Endothelial cell of umbilical vein (primary cell): ENCODE measurements at regions not wholly inside any gene's neighbourhood (a gene's known extent, or its start where the extent isn't known, plus 50 kb on each side); places are given as distances from the start of the nearest gene placed in this dataset.

Experiments
- BruUV-seq: library from RNA; stranded (reverse); fragments of 400-500 nt; replicated peaks from 2 replicates; lab custom pipeline; 2021; lab: Mats Ljungman, UMichigan
- CTCF ChIA-PET: fragments of 300-600, 350-600 bp; sonication (Branson Sonifier 250); formaldehyde crosslinking; loops from one replicate; lab custom pipeline; 2021; ENCODE audit warnings: antibody characterized with exemption, inconsistent platforms; lab: Charles Lee
- POLR2A ChIA-PET: fragments of 300-600, 350-600 bp; sonication (Branson Sonifier 250); formaldehyde crosslinking; loops from one replicate; lab custom pipeline; 2021; ENCODE audit warnings: antibody characterized with exemption, inconsistent platforms; lab: Charles Lee
- DNase-seq: peaks from one replicate; pipeline ENCODE4 v3.0.0-alpha.2; 2011; ENCODE audit warnings: low read depth, low spot score
- FAIRE-seq: peaks from 2 replicates; lab custom pipeline; 2011; peaks lifted over from hg19 to GRCh38; lab: Jason Lieb, UNC
- H2AFZ ChIP-seq: 2 replicates; pipeline ENCODE4 v1.6.0; 2012; ENCODE audit warnings: low read depth, low read length, control low read depth, inconsistent platforms
- H3K27ac ChIP-seq: 2 replicates; pipeline ENCODE4 v1.5.1; 2011; ENCODE audit warnings: low read depth, mild to moderate bottlenecking, control low read depth, low read length, moderate library complexity; ENCODE audit not compliant: insufficient read depth
- H3K27me3 ChIP-seq, 2 experiments: 2 replicates each; pipeline versions ENCODE4 v1.6.0 to v1.6.1; 2011; ENCODE audit warnings: low read length in 2 of 2, mixed read lengths in 1 of 2; ENCODE audit not compliant: control insufficient read depth in 2 of 2, insufficient read depth in 2 of 2
- H3K36me3 ChIP-seq, 2 experiments: 2 replicates in 1 of 2; 3 replicates in 1 of 2; pipeline ENCODE4 v1.5.1; 2011; ENCODE audit warnings: low read length in 2 of 2, mild to moderate bottlenecking in 1 of 2, moderate library complexity in 1 of 2; ENCODE audit not compliant: control insufficient read depth in 2 of 2, insufficient read depth in 2 of 2; ENCODE audit errors: extremely low read depth in 1 of 2
- H3K4me1 ChIP-seq: 3 replicates; pipeline ENCODE4 v1.5.1; 2011; ENCODE audit warnings: mild to moderate bottlenecking, low read length; ENCODE audit not compliant: control insufficient read depth, insufficient read depth; ENCODE audit errors: extremely low read depth
- H3K4me2 ChIP-seq: 2 replicates; pipeline ENCODE4 v1.6.1; 2011; ENCODE audit warnings: low read length, control low read depth, mixed read lengths; ENCODE audit not compliant: insufficient read depth
- H3K4me3 ChIP-seq, 3 experiments: fragments of 200-600 bp in 1 of 3; sonication (generic), shearing (Covaris generic) in 1 of 3; replicated peaks in 1 of 3; 2 replicates each; pipeline ENCODE4 v1.5.1; 2011 to 2016; ENCODE audit warnings: control low read depth in 3 of 3, low read length in 3 of 3, mild to moderate bottlenecking in 2 of 3, inconsistent platforms in 1 of 3, low read depth in 1 of 3, moderate library complexity in 1 of 3; ENCODE audit not compliant: insufficient read depth in 1 of 3
- H3K79me2 ChIP-seq: 2 replicates; pipeline ENCODE4 v1.6.0; 2012; ENCODE audit warnings: low read length, inconsistent platforms; ENCODE audit not compliant: control insufficient read depth, insufficient read depth
- H3K9ac ChIP-seq: replicated peaks from 2 replicates; pipeline ENCODE3; 2011; ENCODE audit warnings: low read length, control low read depth; ENCODE audit not compliant: insufficient read depth; ENCODE audit errors: extremely low read depth
- H3K9me1 ChIP-seq: replicated peaks from 3 replicates; pipeline ENCODE4 v1.6.0; 2011; ENCODE audit warnings: mild to moderate bottlenecking, low read length; ENCODE audit not compliant: control insufficient read depth, insufficient read depth; ENCODE audit errors: extremely low read depth
- H3K9me3 ChIP-seq: replicated peaks from 2 replicates; pipeline ENCODE4 v1.5.1; 2012; ENCODE audit warnings: low read length, inconsistent platforms; ENCODE audit not compliant: control insufficient read depth, insufficient read depth
- H4K20me1 ChIP-seq: replicated peaks from 2 replicates; pipeline ENCODE3; 2011; ENCODE audit warnings: mild to moderate bottlenecking, low read length; ENCODE audit not compliant: control insufficient read depth, insufficient read depth; ENCODE audit errors: extremely low read depth
- EZH2 ChIP-seq: IDR thresholded peaks from 2 replicates; pipeline ENCODE4 v1.6.1; 2012; ENCODE audit warnings: borderline replicate concordance, low read depth, mild to moderate bottlenecking, moderate library complexity, low read length, inconsistent platforms; ENCODE audit not compliant: severe bottlenecking
- FOS ChIP-seq: IDR thresholded peaks from 2 replicates; pipeline ENCODE4 v1.6.1; 2011; ENCODE audit warnings: mild to moderate bottlenecking, low read length, moderate library complexity, borderline replicate concordance; ENCODE audit not compliant: insufficient read depth
- JUN ChIP-seq: IDR thresholded peaks from 2 replicates; pipeline ENCODE4 v1.6.1; 2011; ENCODE audit warnings: borderline replicate concordance, low read depth; ENCODE audit not compliant: insufficient read length, insufficient read depth
- MYC ChIP-seq: IDR thresholded peaks from one replicate; pipeline ENCODE4 v1.6.1; 2011; ENCODE audit warnings: mild to moderate bottlenecking, low read depth, low read length
- POLR2AphosphoS5 ChIP-seq: IDR thresholded peaks from 2 replicates; pipeline ENCODE4 v1.6.1; 2012; ENCODE audit warnings: low read depth, mild to moderate bottlenecking, control low read depth, low read length, moderate library complexity; ENCODE audit not compliant: insufficient read depth
- dilution Hi-C: fragments of 300-500 bp; cut with MboI; formaldehyde crosslinking; loops from one replicate; pipeline ENCODE4 v1.15.0; 2019; ENCODE audit warnings: low sequenced_read_pairs; ENCODE audit not compliant: extremely low pct_ligation_motif_present
- intact Hi-C: fragments of 100-400 bp; cut with micrococcal nuclease; formaldehyde crosslinking; loops from one replicate; pipeline ENCODE4 v1.10.0; 2022
- TF ChIP-seq, protein P1 (sequence below), 2 donors: IDR thresholded peaks; 1 replicate in 1 of 2; 2 replicates in 1 of 2; pipeline ENCODE4 v1.5.1; 2011; ENCODE audit warnings: low read length in 2 of 2, mild to moderate bottlenecking in 2 of 2, moderate library complexity in 2 of 2, control low read depth in 1 of 2, inconsistent platforms in 1 of 2, low read depth in 1 of 2; ENCODE audit not compliant: insufficient read depth in 1 of 2; ENCODE audit errors: extremely low read depth in 1 of 2
- TF ChIP-seq, protein P2 (sequence below): IDR thresholded peaks from 2 replicates; pipeline ENCODE4 v1.6.1; 2011; ENCODE audit not compliant: insufficient read depth, insufficient read length

DNA sequence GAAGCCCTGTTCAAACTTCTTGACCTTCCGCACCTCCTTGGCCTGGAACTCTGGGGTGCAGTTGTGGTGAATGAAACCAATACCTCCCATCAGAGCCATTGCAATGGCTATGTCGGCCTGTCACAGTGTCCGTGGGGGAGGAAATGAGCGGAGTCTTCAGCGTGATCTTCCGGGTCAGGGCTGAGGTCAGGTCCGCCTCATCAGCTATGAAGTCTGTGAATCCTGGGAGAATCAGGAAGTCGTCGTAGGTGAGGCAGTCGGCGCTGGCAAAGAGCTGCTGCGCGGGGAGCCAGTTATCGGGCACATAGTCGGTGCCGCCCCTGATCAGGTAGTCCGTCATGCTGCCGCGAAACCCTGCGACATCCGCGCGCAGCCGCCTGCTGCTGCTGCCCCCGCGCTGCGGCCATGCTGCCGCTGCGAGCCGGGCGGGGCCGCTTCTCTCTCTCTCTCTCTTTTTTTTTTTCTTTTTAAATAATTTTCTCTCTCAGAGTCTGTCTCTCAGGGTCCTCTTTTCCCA lies 154.1 kb upstream of the ZSWIM2 start:
- Histone ChIP-seq H3K9me3 (no peaks in the 10 kb centered on the region), H3K4me3 (peak overlapping the region in 1 of 3 experiments; percentile 27), H4K20me1 (no peaks in the 10 kb centered on the region), H2AFZ (no peak overlapping the region), H3K9ac (peak overlapping the region; percentile 23), H3K36me3 (no peaks in the 10 kb centered on the region), H3K9me1 (no peaks in the 10 kb centered on the region), H3K27me3 (no peaks in the 10 kb centered on the region), H3K27ac (no peak overlapping the region), H3K79me2 (no peaks in the 10 kb centered on the region), H3K4me2 (no peak overlapping the region), H3K4me1 (no peaks in the 10 kb centered on the region)
- intact Hi-C loops (no loop called here), dilution Hi-C loops (no loop called here)
- FAIRE-seq, result no peak
- DNase-seq, result no peak
- BruUV-seq, result no TSS peak
- POLR2A ChIA-PET, result no interaction called here
- CTCF ChIA-PET, result interaction anchor here (1.2 kb wide), 1 partner anchor 16 kb away, joined by 3 read pairs; no protein-coding TSS in a partner anchor
- TF ChIP-seq, protein P1, sequence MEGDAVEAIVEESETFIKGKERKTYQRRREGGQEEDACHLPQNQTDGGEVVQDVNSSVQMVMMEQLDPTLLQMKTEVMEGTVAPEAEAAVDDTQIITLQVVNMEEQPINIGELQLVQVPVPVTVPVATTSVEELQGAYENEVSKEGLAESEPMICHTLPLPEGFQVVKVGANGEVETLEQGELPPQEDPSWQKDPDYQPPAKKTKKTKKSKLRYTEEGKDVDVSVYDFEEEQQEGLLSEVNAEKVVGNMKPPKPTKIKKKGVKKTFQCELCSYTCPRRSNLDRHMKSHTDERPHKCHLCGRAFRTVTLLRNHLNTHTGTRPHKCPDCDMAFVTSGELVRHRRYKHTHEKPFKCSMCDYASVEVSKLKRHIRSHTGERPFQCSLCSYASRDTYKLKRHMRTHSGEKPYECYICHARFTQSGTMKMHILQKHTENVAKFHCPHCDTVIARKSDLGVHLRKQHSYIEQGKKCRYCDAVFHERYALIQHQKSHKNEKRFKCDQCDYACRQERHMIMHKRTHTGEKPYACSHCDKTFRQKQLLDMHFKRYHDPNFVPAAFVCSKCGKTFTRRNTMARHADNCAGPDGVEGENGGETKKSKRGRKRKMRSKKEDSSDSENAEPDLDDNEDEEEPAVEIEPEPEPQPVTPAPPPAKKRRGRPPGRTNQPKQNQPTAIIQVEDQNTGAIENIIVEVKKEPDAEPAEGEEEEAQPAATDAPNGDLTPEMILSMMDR (IDR thresholded peaks at IDR 0.05; ENCODE audit: extremely low read depth in 1 of 2, insufficient read depth in 1 of 2, low read depth in 1 of 2, low read length in 2 of 2), result no peak
- TF ChIP-seq MYC (no peak), JUN (no peak), FOS (no peak)

GRCh38 chr2:187002242-187002641 lies 153.3 kb upstream of the ZSWIM2 start:
- H3K4me1 ChIP-seq, result no peaks in the 10 kb centered on the region
- no peaks in the 10 kb centered on the region for H3K9me3 ChIP-seq
- no peak overlapping the region for H3K9ac ChIP-seq
- FAIRE-seq (no peak), DNase-seq (no peak)
- no peak overlapping the region for H3K27ac ChIP-seq
- H3K4me3 ChIP-seq, result no peak overlapping the region
- H2AFZ ChIP-seq, result no peak overlapping the region
- no peaks in the 10 kb centered on the region for H3K27me3 ChIP-seq
- H4K20me1 ChIP-seq, result no peaks in the 10 kb centered on the region
- H3K79me2 ChIP-seq, result no peaks in the 10 kb centered on the region
- dilution Hi-C loops, result no loop called here
- H3K4me2 ChIP-seq, result no peak overlapping the region
- H3K36me3 ChIP-seq, result no peaks in the 10 kb centered on the region
- ChIA-PET CTCF (interaction anchor here (1.2 kb wide), 1 partner anchor 17 kb away, joined by 3 read pairs; no protein-coding TSS in a partner anchor), POLR2A (no interaction called here)
- TF ChIP-seq, protein P1 (IDR thresholded peaks at IDR 0.05; ENCODE audit: extremely low read depth in 1 of 2, insufficient read depth in 1 of 2, low read depth in 1 of 2, low read length in 2 of 2), result no peak
- TF ChIP-seq POLR2AphosphoS5 (no peak), JUN (no peak), MYC (no peak), EZH2 (no peak)
- TF ChIP-seq, protein P2, sequence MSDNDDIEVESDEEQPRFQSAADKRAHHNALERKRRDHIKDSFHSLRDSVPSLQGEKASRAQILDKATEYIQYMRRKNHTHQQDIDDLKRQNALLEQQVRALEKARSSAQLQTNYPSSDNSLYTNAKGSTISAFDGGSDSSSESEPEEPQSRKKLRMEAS, result no peak
- BruUV-seq, result no TSS peak
- no peaks in the 10 kb centered on the region for H3K9me1 ChIP-seq
- intact Hi-C loops, result no loop called here
